HG02943 (cell line): ENCODE measurements at regions not wholly inside any gene's neighbourhood (a gene's known extent, or its start where the extent isn't known, plus 50 kb on each side); places are given as distances from the start of the nearest gene placed in this dataset.
"Not testable (repeated sequence)": the region's sequence is repeated elsewhere in the genome, so short reads cannot be mapped to it uniquely, and the experiment has no call there.

Experiments used
- ATAC-seq: cut with Tn5 transposase; IDR thresholded peaks from one replicate; pipeline ENCODE4 v1.9.1; 2021; ENCODE audit warnings: mild to moderate bottlenecking, low read depth, moderate library complexity; ENCODE audit not compliant: unreplicated experiment

- ATAC-seq = not testable (repeated sequence)
Measured at GRCh38 chr6:84291033-84291432, 63.6 kb upstream of the CEP162 start.

GRCh38 chr6:84284428-84285049 lies 57.1 kb upstream of the CEP162 start:
- no peak for ATAC-seq

GRCh38 chr6:84282550-84282949 lies 55.1 kb upstream of the CEP162 start:
- no peak for ATAC-seq

- ATAC-seq = no peak
Measured at GRCh38 chr6:84280639-84281038, 53.2 kb upstream of the CEP162 start.

DNA sequence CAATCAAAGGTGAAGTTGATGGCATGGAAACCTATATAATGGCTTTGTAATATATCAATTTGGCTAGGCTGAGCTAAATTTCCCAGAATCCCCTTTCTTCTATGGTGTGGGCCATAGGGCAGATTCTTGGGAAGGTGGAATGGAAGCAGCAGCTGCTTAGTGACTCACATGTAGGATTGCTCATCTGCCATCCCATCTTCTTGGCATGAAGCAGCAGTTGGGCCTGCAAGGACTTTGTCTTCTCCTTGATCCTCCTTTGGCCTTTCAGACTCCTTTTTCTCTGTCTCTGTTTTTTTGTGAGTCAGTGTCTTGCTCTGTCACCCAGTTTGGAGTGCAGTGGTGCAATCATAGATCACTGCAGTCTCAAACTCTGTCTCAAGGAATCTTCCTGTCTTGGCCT lies 52.6 kb upstream of the CEP162 start:
- no peak for ATAC-seq

DNA sequence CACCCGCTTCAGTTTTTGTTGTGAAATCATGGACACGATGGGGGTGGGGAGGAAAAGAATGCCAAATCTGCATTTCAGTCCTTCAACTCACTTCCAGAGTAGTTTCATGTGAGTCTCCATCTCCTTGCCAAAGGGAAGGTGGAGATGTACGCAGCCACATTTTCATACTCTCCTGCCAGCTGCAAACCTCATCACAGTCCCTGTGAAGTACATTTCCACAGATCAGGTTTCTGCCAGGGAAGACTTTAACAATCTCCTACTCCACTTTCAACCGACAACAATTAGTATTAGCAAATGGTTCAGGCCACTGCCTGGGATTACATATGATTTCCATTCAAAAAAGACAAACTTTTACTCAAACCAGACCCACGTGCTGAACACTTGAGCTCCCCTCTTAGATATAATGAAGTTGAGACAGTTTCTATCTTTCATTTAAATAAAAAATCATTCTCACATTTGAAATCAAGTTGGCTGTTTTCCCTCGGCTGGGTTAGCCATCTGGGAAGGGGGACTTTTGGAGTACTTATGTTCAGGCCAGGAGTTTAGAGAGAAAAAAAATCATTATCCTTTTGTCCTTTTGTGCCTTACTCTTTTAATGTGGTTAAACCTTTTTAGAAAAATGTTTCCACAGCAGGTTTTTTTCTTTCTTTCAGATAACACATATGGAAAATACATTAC lies 51.0 kb upstream of the CEP162 start:
- no peak for ATAC-seq
